Ishikawa (cell line): ENCODE measurements at regions not wholly inside any gene's neighbourhood (a gene's known extent, or its start where the extent isn't known, plus 50 kb on each side); places are given as distances from the start of the nearest gene placed in this dataset.

Experiments
- CEBPB ChIP-seq: IDR thresholded peaks from 2 replicates; pipeline ENCODE4 v1.6.1; 2012
- NFIC ChIP-seq: IDR thresholded peaks from 2 replicates; pipeline ENCODE4 v1.6.1; 2012
- TAF1 ChIP-seq: IDR thresholded peaks from 2 replicates; pipeline ENCODE4 v1.6.1; 2012; ENCODE audit warnings: low read depth, mild to moderate bottlenecking
- TCF12 ChIP-seq: IDR thresholded peaks from 2 replicates; pipeline ENCODE4 v1.6.1; 2012; ENCODE audit warnings: low read depth

DNA sequence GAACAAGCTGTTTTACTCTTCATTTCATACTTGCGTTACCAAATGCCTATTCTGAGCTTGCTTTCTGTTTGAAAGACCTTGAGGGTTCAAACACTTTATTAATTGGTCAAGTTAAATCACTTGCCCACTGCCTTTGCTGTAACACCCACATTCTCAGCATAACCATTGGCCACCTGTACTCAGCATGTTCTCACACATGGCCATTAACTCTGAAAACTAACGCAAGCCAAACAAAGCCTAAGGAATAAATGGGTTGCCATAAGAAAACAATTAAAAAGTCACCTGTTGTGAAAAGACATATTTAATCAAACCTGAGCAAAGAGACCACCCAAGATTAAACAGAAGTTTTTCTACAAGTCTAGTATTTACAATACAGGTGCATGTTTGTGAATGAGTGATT is 517.2 kb upstream of the SPRY2 start:
- TF ChIP-seq TAF1 (no peak), CEBPB (no peak), TCF12 (no peak), NFIC (no peak)
